K562 (cell line): ENCODE measurements at regions not wholly inside any gene's neighbourhood (a gene's known extent, or its start where the extent isn't known, plus 50 kb on each side); places are given as distances from the start of the nearest gene placed in this dataset.

Experiments
- ATAC-seq: fragments of 200-7000 bp; cut with Tn5 transposase; 3 replicates; pipeline ENCODE4 v1.9.1; 2020; ENCODE audit warnings: moderate library complexity
- BruUV-seq: library from RNA; stranded (reverse); fragments of 400-500 nt; replicated peaks from 2 replicates; lab custom pipeline; 2021; lab: Mats Ljungman, UMichigan
- CTCF ChIA-PET: fragments of 300-600 bp; formaldehyde crosslinking; extraction: SDS; loops from one replicate; lab custom pipeline; 2021; ENCODE audit warnings: low intra/inter-chr PET ratio; lab: Yijun Ruan, JAX
- POLR2A ChIA-PET: fragments of 300-600, 350-650 bp; sonication (Branson Sonifier 250); formaldehyde crosslinking; extraction: SDS; loops from one replicate; lab custom pipeline; 2021; ENCODE audit warnings: antibody characterized with exemption, inconsistent platforms; lab: Yijun Ruan, JAX
- DNase-seq, 4 experiments: peaks; one replicate each; pipeline versions ENCODE4 v3.0.0 to v3.0.0-alpha.2; 2011 to 2018; ENCODE audit warnings: low spot score in 3 of 4, mixed read lengths in 3 of 4; ENCODE audit errors: extremely low read depth in 1 of 4
- FAIRE-seq: peaks from 2 replicates; lab custom pipeline; 2011; peaks lifted over from hg19 to GRCh38; lab: Jason Lieb, UNC
- H2AFZ ChIP-seq: 2 replicates; pipeline ENCODE4 v1.6.0; 2011; ENCODE audit warnings: low read depth, low read length, control low read depth, inconsistent platforms
- H3K27ac ChIP-seq: fragments of 200-600 bp; 3 replicates; pipeline ENCODE4 v1.8.0; 2011; ENCODE audit warnings: low read depth, mild to moderate bottlenecking, control low read depth, inconsistent platforms, low read length, moderate library complexity, mixed read lengths; ENCODE audit errors: extremely low read depth
- H3K27me3 ChIP-seq, 2 experiments: fragments of 300-600 bp in 1 of 2; 2 replicates in 1 of 2; 3 replicates in 1 of 2; pipeline versions ENCODE4 v1.6.0 to v1.8.0; 2011; ENCODE audit warnings: inconsistent platforms in 2 of 2, low read length in 2 of 2, mild to moderate bottlenecking in 1 of 2, mixed read lengths in 1 of 2, moderate library complexity in 1 of 2; ENCODE audit not compliant: control insufficient read depth in 2 of 2, insufficient read depth in 2 of 2
- H3K36me3 ChIP-seq: fragments of 300-600 bp; 3 replicates; pipeline ENCODE4 v1.8.0; 2011; ENCODE audit warnings: mild to moderate bottlenecking, low read length, inconsistent platforms; ENCODE audit not compliant: control insufficient read depth, insufficient read depth
- H3K4me1 ChIP-seq, 2 experiments: fragments of 200-600 bp in 1 of 2; replicated peaks in 1 of 2; 2 replicates in 1 of 2; 3 replicates in 1 of 2; pipeline versions ENCODE4 v1.5.1 to v1.8.0; 2011; ENCODE audit warnings: inconsistent platforms in 2 of 2, low read length in 2 of 2, mild to moderate bottlenecking in 1 of 2, mixed read lengths in 1 of 2, moderate library complexity in 1 of 2; ENCODE audit not compliant: control insufficient read depth in 2 of 2, insufficient read depth in 2 of 2
- H3K4me2 ChIP-seq: 2 replicates; pipeline ENCODE4 v1.6.1; 2011; ENCODE audit warnings: low read length, control low read depth, inconsistent platforms, mixed read lengths; ENCODE audit not compliant: insufficient read depth
- H3K4me3 ChIP-seq: fragments of 200-600 bp; sonication (generic), shearing (Covaris generic); 2 replicates; pipeline ENCODE4 v1.5.1; 2016; ENCODE audit warnings: control low read depth, inconsistent platforms
- H3K79me2 ChIP-seq: fragments of 200-600 bp; 3 replicates; pipeline ENCODE4 v1.8.0; 2011; ENCODE audit warnings: low read length, inconsistent platforms; ENCODE audit not compliant: control insufficient read depth, insufficient read depth
- H3K9ac ChIP-seq, 2 experiments: 2 replicates each; pipeline versions ENCODE4 v1.6.0 to v1.6.1; 2011; ENCODE audit warnings: low read depth in 2 of 2, low read length in 2 of 2, control low read depth in 1 of 2, inconsistent platforms in 1 of 2, mild to moderate bottlenecking in 1 of 2, mixed read lengths in 1 of 2; ENCODE audit not compliant: insufficient read depth in 1 of 2
- H3K9me1 ChIP-seq: one replicate; pipeline ENCODE4 v1.6.0; 2011; ENCODE audit warnings: inconsistent platforms, mild to moderate bottlenecking, low read length, moderate library complexity; ENCODE audit not compliant: control insufficient read depth, insufficient read depth
- H3K9me3 ChIP-seq: replicated peaks from 2 replicates; pipeline ENCODE4 v1.5.1; 2011; ENCODE audit warnings: low read depth, low read length, inconsistent platforms; ENCODE audit not compliant: control insufficient read depth, insufficient read depth
- H4K20me1 ChIP-seq: replicated peaks from 2 replicates; pipeline ENCODE4 v1.6.1; 2011; ENCODE audit warnings: low read length, inconsistent platforms, mixed read lengths; ENCODE audit not compliant: control insufficient read depth, insufficient read depth
- ASH1L ChIP-seq: fragments of 450-650 bp; IDR thresholded peaks from 2 replicates; pipeline ENCODE4 v1.6.1; 2018; ENCODE audit warnings: borderline replicate concordance, mild to moderate bottlenecking, low read depth; ENCODE audit not compliant: partially characterized antibody
- ERF ChIP-seq: fragments of 450-650 bp; formaldehyde crosslinking; IDR thresholded peaks from 2 replicates; pipeline ENCODE4 v1.4.0; 2020; ENCODE audit warnings: mild to moderate bottlenecking, mixed read lengths
- FOXK2 ChIP-seq, 2 experiments: fragments of 450-650 bp; IDR thresholded peaks in 1 of 2; conservative IDR thresholded peaks in 1 of 2; 2 replicates each; pipeline ENCODE4 v1.6.1; 2016; ENCODE audit warnings: low read depth in 2 of 2, mild to moderate bottlenecking in 1 of 2
- SMAD3 ChIP-seq: fragments of 450-650 bp; formaldehyde crosslinking; conservative IDR thresholded peaks from 2 replicates; pipeline ENCODE4 v1.4.0; 2020; ENCODE audit warnings: mild to moderate bottlenecking
- ZBTB1 ChIP-seq: sonication (generic); formaldehyde crosslinking; IDR thresholded peaks from 2 replicates; pipeline ENCODE4 v1.8.1; 2023; ENCODE audit warnings: missing genetic modification reagents, low read depth, mild to moderate bottlenecking, borderline replicate concordance
- ZNF57 ChIP-seq: fragments of 450-650 bp; formaldehyde crosslinking; IDR thresholded peaks from 2 replicates; pipeline ENCODE4 v1.4.0; 2020; ENCODE audit warnings: mild to moderate bottlenecking, moderate library complexity
- ZNF644 ChIP-seq: fragments of 200-800 bp; sonication (Bioruptor generic); IDR thresholded peaks from 2 replicates; pipeline ENCODE4 v1.6.1; 2016; ENCODE audit warnings: low read depth, missing genetic modification characterization, missing compliant biosample characterization
- WGBS: fragments of 100-300 bp; shearing (Covaris generic); methylation state at CpG from one replicate; pipeline ENCODE4 v1.1.6; 2016; ENCODE audit warnings: low coverage, mixed read lengths; ENCODE audit not compliant: insufficient coverage; ENCODE audit errors: missing lambda C conversion rate; 5-methylcytosine and 5-hydroxymethylcytosine counted together
- in situ Hi-C: fragments of 300-500 bp; cut with MboI; formaldehyde crosslinking; loops from 4 replicates; pipeline ENCODE4 v1.15.0; 2018; ENCODE audit warnings: inconsistent platforms, mixed read lengths
- intact Hi-C: fragments of 100-400 bp; cut with micrococcal nuclease; formaldehyde crosslinking; loops from 2 replicates; pipeline ENCODE4 v1.14.2; 2022
- TF ChIP-seq, protein P1 (sequence below): fragments of 450-650 bp; IDR thresholded peaks from 2 replicates; pipeline ENCODE4 v1.6.1; 2016; ENCODE audit warnings: borderline replicate concordance
- TF ChIP-seq, protein P2 (sequence below): fragments of 450-650 bp; IDR thresholded peaks from 2 replicates; pipeline ENCODE4 v1.7.1; 2018; ENCODE audit warnings: mild to moderate bottlenecking, low read depth; ENCODE audit not compliant: partially characterized antibody
- TF ChIP-seq, protein P3 (sequence below): fragments of 200-800 bp; sonication (Bioruptor generic); IDR thresholded peaks from 2 replicates; pipeline ENCODE4 v1.6.1; 2017; ENCODE audit warnings: missing genetic modification characterization, missing compliant biosample characterization

- Histone ChIP-seq H3K36me3 (no peaks in the 10 kb centered on the region), H3K9ac (no peak overlapping the region), H3K4me3 (no peak overlapping the region), H3K79me2 (no peaks in the 10 kb centered on the region), H3K27ac (no peak overlapping the region), H2AFZ (no peak overlapping the region), H3K27me3 (no peaks in the 10 kb centered on the region), H3K4me1 (no peaks in the 10 kb centered on the region), H3K9me3 (no peaks in the 10 kb centered on the region), H3K9me1 (no peaks in the 10 kb centered on the region)
- ChIA-PET CTCF (no interaction called here), POLR2A (no interaction called here)
- no TSS peak for BruUV-seq
- FAIRE-seq, result no peak
- DNase-seq, result no peak
- intact Hi-C loops, result no loop called here
- in situ Hi-C loops, result no loop called here
- ATAC-seq, result no peak
- TF ChIP-seq SMAD3 (CRISPR knock-in tag), result no peak
- TF ChIP-seq, protein P1, sequence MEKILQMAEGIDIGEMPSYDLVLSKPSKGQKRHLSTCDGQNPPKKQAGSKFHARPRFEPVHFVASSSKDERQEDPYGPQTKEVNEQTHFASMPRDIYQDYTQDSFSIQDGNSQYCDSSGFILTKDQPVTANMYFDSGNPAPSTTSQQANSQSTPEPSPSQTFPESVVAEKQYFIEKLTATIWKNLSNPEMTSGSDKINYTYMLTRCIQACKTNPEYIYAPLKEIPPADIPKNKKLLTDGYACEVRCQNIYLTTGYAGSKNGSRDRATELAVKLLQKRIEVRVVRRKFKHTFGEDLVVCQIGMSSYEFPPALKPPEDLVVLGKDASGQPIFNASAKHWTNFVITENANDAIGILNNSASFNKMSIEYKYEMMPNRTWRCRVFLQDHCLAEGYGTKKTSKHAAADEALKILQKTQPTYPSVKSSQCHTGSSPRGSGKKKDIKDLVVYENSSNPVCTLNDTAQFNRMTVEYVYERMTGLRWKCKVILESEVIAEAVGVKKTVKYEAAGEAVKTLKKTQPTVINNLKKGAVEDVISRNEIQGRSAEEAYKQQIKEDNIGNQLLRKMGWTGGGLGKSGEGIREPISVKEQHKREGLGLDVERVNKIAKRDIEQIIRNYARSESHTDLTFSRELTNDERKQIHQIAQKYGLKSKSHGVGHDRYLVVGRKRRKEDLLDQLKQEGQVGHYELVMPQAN, result no peak
- TF ChIP-seq FOXK2 (conservative IDR thresholded peaks at IDR 0.05 in 1 of 2, IDR thresholded peaks at IDR 0.05 in 1 of 2; ENCODE audit: low read depth in 2 of 2), result no peak
- TF ChIP-seq, all 486 proteins: peak for 0
- Histone ChIP-seq H4K20me1 (no peaks in the 10 kb centered on the region), H3K4me2 (no peak overlapping the region)
- WGBS, result 0% methylated on average over 8 of the region's 8 CpGs
Measured at GRCh38 chr13:83824560-83824959, 57.7 kb downstream of the SLITRK1 start.

GRCh38 chr13:83824120-83824519 lies 58.2 kb downstream of the SLITRK1 start:
- CTCF ChIA-PET, result no interaction called here
- Histone ChIP-seq H4K20me1 (no peaks in the 10 kb centered on the region), H3K4me1 (no peaks in the 10 kb centered on the region), H3K4me3 (no peak overlapping the region), H3K9ac (no peak overlapping the region), H3K9me3 (no peaks in the 10 kb centered on the region), H3K36me3 (no peaks in the 10 kb centered on the region), H3K27ac (no peak overlapping the region), H3K4me2 (no peak overlapping the region), H3K27me3 (no peaks in the 10 kb centered on the region), H2AFZ (no peak overlapping the region), H3K9me1 (no peaks in the 10 kb centered on the region)
- no peak for ATAC-seq
- FAIRE-seq, result no peak
- intact Hi-C loops (no loop called here), in situ Hi-C loops (no loop called here)
- no TSS peak for BruUV-seq
- no peak for DNase-seq
- POLR2A ChIA-PET, result no interaction called here
- TF ChIP-seq, protein P2, sequence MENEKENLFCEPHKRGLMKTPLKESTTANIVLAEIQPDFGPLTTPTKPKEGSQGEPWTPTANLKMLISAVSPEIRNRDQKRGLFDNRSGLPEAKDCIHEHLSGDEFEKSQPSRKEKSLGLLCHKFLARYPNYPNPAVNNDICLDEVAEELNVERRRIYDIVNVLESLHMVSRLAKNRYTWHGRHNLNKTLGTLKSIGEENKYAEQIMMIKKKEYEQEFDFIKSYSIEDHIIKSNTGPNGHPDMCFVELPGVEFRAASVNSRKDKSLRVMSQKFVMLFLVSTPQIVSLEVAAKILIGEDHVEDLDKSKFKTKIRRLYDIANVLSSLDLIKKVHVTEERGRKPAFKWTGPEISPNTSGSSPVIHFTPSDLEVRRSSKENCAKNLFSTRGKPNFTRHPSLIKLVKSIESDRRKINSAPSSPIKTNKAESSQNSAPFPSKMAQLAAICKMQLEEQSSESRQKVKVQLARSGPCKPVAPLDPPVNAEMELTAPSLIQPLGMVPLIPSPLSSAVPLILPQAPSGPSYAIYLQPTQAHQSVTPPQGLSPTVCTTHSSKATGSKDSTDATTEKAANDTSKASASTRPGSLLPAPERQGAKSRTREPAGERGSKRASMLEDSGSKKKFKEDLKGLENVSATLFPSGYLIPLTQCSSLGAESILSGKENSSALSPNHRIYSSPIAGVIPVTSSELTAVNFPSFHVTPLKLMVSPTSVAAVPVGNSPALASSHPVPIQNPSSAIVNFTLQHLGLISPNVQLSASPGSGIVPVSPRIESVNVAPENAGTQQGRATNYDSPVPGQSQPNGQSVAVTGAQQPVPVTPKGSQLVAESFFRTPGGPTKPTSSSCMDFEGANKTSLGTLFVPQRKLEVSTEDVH, result no peak
- TF ChIP-seq, protein P3, sequence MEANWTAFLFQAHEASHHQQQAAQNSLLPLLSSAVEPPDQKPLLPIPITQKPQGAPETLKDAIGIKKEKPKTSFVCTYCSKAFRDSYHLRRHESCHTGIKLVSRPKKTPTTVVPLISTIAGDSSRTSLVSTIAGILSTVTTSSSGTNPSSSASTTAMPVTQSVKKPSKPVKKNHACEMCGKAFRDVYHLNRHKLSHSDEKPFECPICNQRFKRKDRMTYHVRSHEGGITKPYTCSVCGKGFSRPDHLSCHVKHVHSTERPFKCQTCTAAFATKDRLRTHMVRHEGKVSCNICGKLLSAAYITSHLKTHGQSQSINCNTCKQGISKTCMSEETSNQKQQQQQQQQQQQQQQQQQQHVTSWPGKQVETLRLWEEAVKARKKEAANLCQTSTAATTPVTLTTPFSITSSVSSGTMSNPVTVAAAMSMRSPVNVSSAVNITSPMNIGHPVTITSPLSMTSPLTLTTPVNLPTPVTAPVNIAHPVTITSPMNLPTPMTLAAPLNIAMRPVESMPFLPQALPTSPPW (CRISPR knock-in tag), result no peak
- no peak for TF ChIP-seq ZNF644 (tag)
- no peak for TF ChIP-seq ZNF57 (CRISPR knock-in tag)
- no peak for TF ChIP-seq ASH1L
- TF ChIP-seq ERF (CRISPR knock-in tag), result no peak
- TF ChIP-seq ZBTB1 (CRISPR knock-in tag), result no peak
- TF ChIP-seq, all 486 proteins: peak for 0
- no peaks in the 10 kb centered on the region for H3K79me2 ChIP-seq
